ENCODE measurements at regions not wholly inside any gene's neighbourhood (a gene's known extent, or its start where the extent isn't known, plus 50 kb on each side); places are given as distances from the start of the nearest gene placed in this dataset.

DNA sequence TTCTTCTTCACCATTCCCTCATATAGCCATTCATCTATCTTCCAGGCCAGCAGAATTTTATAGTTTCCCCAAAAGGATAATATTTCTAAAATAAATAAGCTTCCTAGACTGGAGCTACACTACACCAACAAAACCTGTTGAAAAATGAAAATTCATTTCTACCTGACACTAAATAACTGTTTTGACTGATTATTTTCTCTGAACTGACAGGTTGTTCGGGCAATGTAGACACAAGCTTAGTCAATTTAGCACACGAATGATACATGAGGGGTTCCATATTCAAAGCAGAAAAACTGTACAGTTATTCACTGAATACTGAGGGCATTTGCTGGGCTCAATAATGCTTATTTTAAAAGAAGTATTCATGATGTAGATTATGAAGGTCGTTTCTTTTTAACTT is 589.7 kb downstream of the LIG4 start:
- TF ChIP-seq, protein P1, sequence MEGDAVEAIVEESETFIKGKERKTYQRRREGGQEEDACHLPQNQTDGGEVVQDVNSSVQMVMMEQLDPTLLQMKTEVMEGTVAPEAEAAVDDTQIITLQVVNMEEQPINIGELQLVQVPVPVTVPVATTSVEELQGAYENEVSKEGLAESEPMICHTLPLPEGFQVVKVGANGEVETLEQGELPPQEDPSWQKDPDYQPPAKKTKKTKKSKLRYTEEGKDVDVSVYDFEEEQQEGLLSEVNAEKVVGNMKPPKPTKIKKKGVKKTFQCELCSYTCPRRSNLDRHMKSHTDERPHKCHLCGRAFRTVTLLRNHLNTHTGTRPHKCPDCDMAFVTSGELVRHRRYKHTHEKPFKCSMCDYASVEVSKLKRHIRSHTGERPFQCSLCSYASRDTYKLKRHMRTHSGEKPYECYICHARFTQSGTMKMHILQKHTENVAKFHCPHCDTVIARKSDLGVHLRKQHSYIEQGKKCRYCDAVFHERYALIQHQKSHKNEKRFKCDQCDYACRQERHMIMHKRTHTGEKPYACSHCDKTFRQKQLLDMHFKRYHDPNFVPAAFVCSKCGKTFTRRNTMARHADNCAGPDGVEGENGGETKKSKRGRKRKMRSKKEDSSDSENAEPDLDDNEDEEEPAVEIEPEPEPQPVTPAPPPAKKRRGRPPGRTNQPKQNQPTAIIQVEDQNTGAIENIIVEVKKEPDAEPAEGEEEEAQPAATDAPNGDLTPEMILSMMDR (conservative IDR thresholded peaks at IDR 0.05), result no peak
- TF ChIP-seq ZFX (IDR thresholded peaks at IDR 0.05), result no peak

All from C4-2B (cell line).